GM23338 (cell line): ENCODE measurements at regions not wholly inside any gene's neighbourhood (a gene's known extent, or its start where the extent isn't known, plus 50 kb on each side); places are given as distances from the start of the nearest gene placed in this dataset.

Experiments used
- ATAC-seq: fragments of 200-7000 bp; cut with Tn5 transposase; 3 replicates; pipeline ENCODE4 v1.9.1; 2020
- DNase-seq: peaks from one replicate; pipeline ENCODE4 v3.0.0-alpha.2; 2015; ENCODE audit warnings: low spot score
- H2AFZ ChIP-seq: fragments of 200-600 bp; sonication (generic); 2 replicates; pipeline ENCODE4 v1.8.0; 2016; ENCODE audit warnings: antibody characterized with exemption, mild to moderate bottlenecking, moderate library complexity
- H3F3A ChIP-seq: fragments of 200-600 bp; sonication (generic); replicated peaks from 2 replicates; pipeline ENCODE4 v1.8.0; 2017; ENCODE audit warnings: antibody characterized with exemption, mixed run types, low read depth
- H3K27ac ChIP-seq: fragments of 200-600 bp; sonication (generic); 2 replicates; pipeline ENCODE4 v1.6.1; 2016; ENCODE audit warnings: low read depth
- H3K27me3 ChIP-seq: fragments of 200-600 bp; sonication (generic); 2 replicates; pipeline ENCODE4 v1.8.0; 2016; ENCODE audit warnings: mild to moderate bottlenecking, mixed run types, moderate library complexity; ENCODE audit not compliant: insufficient read depth
- H3K36me3 ChIP-seq: fragments of 200-600 bp; sonication (generic); 2 replicates; pipeline ENCODE4 v1.8.0; 2016; ENCODE audit warnings: mild to moderate bottlenecking; ENCODE audit not compliant: insufficient read depth
- H3K4me1 ChIP-seq: fragments of 200-600 bp; sonication (generic); 2 replicates; pipeline ENCODE4 v1.8.0; 2016; ENCODE audit warnings: mild to moderate bottlenecking, moderate library complexity; ENCODE audit not compliant: insufficient read depth
- H3K4me2 ChIP-seq: fragments of 200-600 bp; sonication (generic); 2 replicates; pipeline ENCODE4 v1.7.1; 2017; ENCODE audit warnings: mixed run types
- H3K4me3 ChIP-seq: fragments of 200-600 bp; sonication (generic); 2 replicates; pipeline ENCODE4 v1.6.1; 2016; ENCODE audit warnings: mixed run types
- H3K79me2 ChIP-seq: fragments of 200-600 bp; sonication (generic); replicated peaks from 2 replicates; pipeline ENCODE4 v1.8.0; 2017; ENCODE audit warnings: mild to moderate bottlenecking; ENCODE audit not compliant: insufficient read depth
- H3K9me2 ChIP-seq: fragments of 200-600 bp; sonication (generic); 2 replicates; pipeline ENCODE4 v1.8.0; 2017; ENCODE audit not compliant: insufficient read depth
- H4K20me1 ChIP-seq: fragments of 200-600 bp; sonication (generic); replicated peaks from 2 replicates; pipeline ENCODE4 v1.8.0; 2017; ENCODE audit warnings: mild to moderate bottlenecking; ENCODE audit not compliant: insufficient read depth
- H3K27ac Mint-ChIP-seq: 2 replicates; pipeline ENCODE4 v1.8.0; 2020; ENCODE audit warnings: inconsistent platforms, mild to moderate bottlenecking, moderate library complexity, mixed read lengths
- H3K27me3 Mint-ChIP-seq: 3 replicates; pipeline ENCODE4 v1.8.0; 2022; ENCODE audit warnings: low read depth, mild to moderate bottlenecking, moderate library complexity, mixed read lengths, inconsistent platforms; ENCODE audit not compliant: insufficient read depth, poor library complexity
- H3K36me3 Mint-ChIP-seq: 3 replicates; pipeline ENCODE4 v1.8.0; 2021; ENCODE audit warnings: low read depth, mild to moderate bottlenecking, inconsistent platforms, moderate library complexity, mixed read lengths
- H3K4me1 Mint-ChIP-seq: 3 replicates; pipeline ENCODE4 v1.8.0; 2020; ENCODE audit warnings: mild to moderate bottlenecking, inconsistent platforms, mixed read lengths
- H3K4me3 Mint-ChIP-seq: 3 replicates; pipeline ENCODE4 v1.8.0; 2021; ENCODE audit warnings: moderate library complexity, mild to moderate bottlenecking, inconsistent platforms, mixed read lengths
- H3K9me3 Mint-ChIP-seq: 3 replicates; pipeline ENCODE4 v1.8.0; 2020; ENCODE audit warnings: moderate library complexity, mild to moderate bottlenecking, inconsistent platforms, mixed read lengths
- CREB1 ChIP-seq: fragments of 250-450 bp; sonication (Bioruptor Pico); IDR thresholded peaks from 2 replicates; pipeline ENCODE4 v1.5.0; 2020; ENCODE audit warnings: low read depth, mild to moderate bottlenecking, moderate library complexity
- CTCF ChIP-seq, 2 experiments: fragments of 200-600 bp in 1 of 2; sonication (generic) in 1 of 2; conservative IDR thresholded peaks; 2 replicates each; pipeline versions ENCODE4 v1.5.1 to v1.6.1; 2016 to 2017; ENCODE audit warnings: antibody characterized with exemption in 2 of 2, low read depth in 2 of 2, mild to moderate bottlenecking in 2 of 2, moderate library complexity in 1 of 2
- ETS1 ChIP-seq: IDR thresholded peaks from 2 replicates; pipeline ENCODE4 v1.6.1; 2016; ENCODE audit warnings: antibody characterized with exemption
- EZH2 ChIP-seq: fragments of 200-600 bp; sonication (generic); IDR thresholded peaks from one replicate; pipeline ENCODE4 v1.8.0; 2017; ENCODE audit warnings: antibody characterized with exemption, mild to moderate bottlenecking, low read depth; ENCODE audit not compliant: unreplicated experiment
- EZH2phosphoT487 ChIP-seq: fragments of 200-600 bp; sonication (generic); IDR thresholded peaks from one replicate; pipeline ENCODE4 v1.8.1; 2018; ENCODE audit warnings: antibody characterized with exemption; ENCODE audit not compliant: unreplicated experiment
- JUNB ChIP-seq: IDR thresholded peaks from one replicate; pipeline ENCODE4 v1.6.1; 2016; ENCODE audit warnings: antibody characterized with exemption; ENCODE audit not compliant: unreplicated experiment
- NANOG ChIP-seq: IDR thresholded peaks from 2 replicates; pipeline ENCODE4 v1.6.1; 2016; ENCODE audit warnings: antibody characterized with exemption, borderline replicate concordance
- POLR2AphosphoS5 ChIP-seq: IDR thresholded peaks from 2 replicates; pipeline ENCODE4 v1.6.1; 2016; ENCODE audit warnings: antibody characterized with exemption, low read depth
- REST ChIP-seq: IDR thresholded peaks from one replicate; pipeline ENCODE4 v1.6.1; 2018; ENCODE audit warnings: antibody characterized with exemption; ENCODE audit not compliant: unreplicated experiment
- STAT1 ChIP-seq: IDR thresholded peaks from one replicate; pipeline ENCODE4 v1.6.1; 2016; ENCODE audit warnings: antibody characterized with exemption; ENCODE audit not compliant: unreplicated experiment
- ZNF114 ChIP-seq: fragments of 250-450 bp; sonication (Bioruptor Pico); IDR thresholded peaks from 2 replicates; pipeline ENCODE4 v1.5.0; 2020; ENCODE audit warnings: mild to moderate bottlenecking, moderate library complexity
- ZNF331 ChIP-seq: fragments of 250-450 bp; sonication (Bioruptor Pico); IDR thresholded peaks from 2 replicates; pipeline ENCODE4 v1.5.0; 2020; ENCODE audit warnings: low read depth, mild to moderate bottlenecking, moderate library complexity
- ZNF462 ChIP-seq: fragments of 250-450 bp; sonication (Bioruptor Pico); IDR thresholded peaks from 2 replicates; pipeline ENCODE4 v1.5.0; 2020; ENCODE audit warnings: mild to moderate bottlenecking, moderate library complexity

GRCh38 chrX:45799576-45799975, 598.9 kb upstream of the DIPK2B start:
- H3F3A ChIP-seq: no peaks in the 10 kb centered on the region
- TF ChIP-seq NANOG (no peak), ZNF114 (CRISPR knock-in tag) (no peak), STAT1 (no peak), JUNB (no peak), CREB1 (no peak), ZNF462 (CRISPR knock-in tag) (no peak), ETS1 (no peak), ZNF331 (CRISPR knock-in tag) (no peak), POLR2AphosphoS5 (no peak), REST (no peak), EZH2phosphoT487 (no peak), CTCF (conservative IDR thresholded peaks at IDR 0.05; ENCODE audit: low read depth in 2 of 2) (no peak), EZH2 (no peak)
- H3K9me2 ChIP-seq: no peaks in the 10 kb centered on the region
- H3K27me3 Mint-ChIP-seq: peaks cover 4% of the 10 kb centered on the region
- no peaks in the 10 kb centered on the region for H3K36me3 ChIP-seq
- H3K4me3 ChIP-seq: no peak overlapping the region
- no peak overlapping the region for H3K4me3 Mint-ChIP-seq
- H3K27ac ChIP-seq: no peak overlapping the region
- no peak for DNase-seq
- no peaks in the 10 kb centered on the region for H3K9me3 Mint-ChIP-seq
- no peak for ATAC-seq
- peaks cover 48% of the 10 kb centered on the region for H3K36me3 Mint-ChIP-seq
- H4K20me1 ChIP-seq: peaks cover 21% of the 10 kb centered on the region
- no peaks in the 10 kb centered on the region for H3K27me3 ChIP-seq
- peaks cover 99% of the 10 kb centered on the region for H3K79me2 ChIP-seq
- H3K4me1 ChIP-seq: peaks cover 68% of the 10 kb centered on the region
- H3K27ac Mint-ChIP-seq: no peak overlapping the region
- H2AFZ ChIP-seq: no peak overlapping the region
- H3K4me1 Mint-ChIP-seq: peaks cover 64% of the 10 kb centered on the region
- no peak overlapping the region for H3K4me2 ChIP-seq
